Urothelium cell line (cell line): ENCODE measurements at regions not wholly inside any gene's neighbourhood (a gene's known extent, or its start where the extent isn't known, plus 50 kb on each side); places are given as distances from the start of the nearest gene placed in this dataset.
"Not testable (repeated sequence)": the region's sequence is repeated elsewhere in the genome, so short reads cannot be mapped to it uniquely, and the experiment has no call there.

Source experiments
- DNase-seq: peaks from one replicate; pipeline ENCODE4 v3.0.0; 2011; ENCODE audit warnings: low spot score, mixed read lengths
- FAIRE-seq: peaks from 2 replicates; lab custom pipeline; 2011; peaks lifted over from hg19 to GRCh38; lab: Jason Lieb, UNC

GRCh38 chr4:67412153-67412712 is 133.1 kb downstream of the CENPC start:
- DNase-seq, FAIRE-seq: not testable (repeated sequence)

- DNase-seq: no peak
- FAIRE-seq: no peak
These were observed 142.0 kb downstream of the CENPC start for GRCh38 chr4:67403342-67403741.

DNA sequence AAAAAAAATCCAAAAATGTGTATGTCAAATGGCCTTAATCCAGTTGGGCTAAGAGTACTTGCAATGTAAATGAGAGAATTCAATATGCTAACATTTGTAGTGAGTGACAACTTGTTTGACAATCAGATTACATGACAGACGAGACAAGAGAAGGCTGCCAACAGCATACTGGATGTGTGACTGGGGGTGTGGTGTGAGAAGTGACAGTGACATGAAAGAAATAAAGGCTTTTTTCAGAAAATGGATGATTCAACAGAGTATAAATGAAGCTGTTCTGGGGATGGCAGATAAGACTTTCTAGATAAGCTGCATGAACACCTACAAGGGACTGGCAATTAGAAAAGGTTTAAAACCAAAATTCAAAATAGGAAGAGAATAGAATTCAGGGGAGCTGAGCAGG is 143.4 kb downstream of the CENPC start:
- FAIRE-seq (no peak), DNase-seq (no peak)

DNA sequence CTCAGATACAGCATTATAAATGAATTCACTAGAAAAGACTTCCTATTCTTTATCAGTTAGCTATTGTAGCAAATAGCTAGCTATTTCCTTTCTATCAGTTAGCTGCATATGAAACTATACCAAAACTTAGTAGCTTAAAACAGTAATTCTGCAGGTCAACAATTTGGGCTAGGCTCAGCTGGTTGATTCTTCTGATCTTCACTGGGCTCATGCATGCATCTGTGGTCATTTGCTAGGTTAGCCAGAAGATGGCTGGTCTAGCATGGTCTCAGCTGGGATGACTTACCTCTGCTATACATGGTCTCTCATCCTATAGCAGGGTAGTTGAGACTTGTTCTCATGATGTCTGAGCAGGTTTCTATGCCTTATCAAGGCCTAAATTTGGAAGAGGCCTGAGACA is 147.4 kb downstream of the CENPC start:
- FAIRE-seq: no peak

DNA sequence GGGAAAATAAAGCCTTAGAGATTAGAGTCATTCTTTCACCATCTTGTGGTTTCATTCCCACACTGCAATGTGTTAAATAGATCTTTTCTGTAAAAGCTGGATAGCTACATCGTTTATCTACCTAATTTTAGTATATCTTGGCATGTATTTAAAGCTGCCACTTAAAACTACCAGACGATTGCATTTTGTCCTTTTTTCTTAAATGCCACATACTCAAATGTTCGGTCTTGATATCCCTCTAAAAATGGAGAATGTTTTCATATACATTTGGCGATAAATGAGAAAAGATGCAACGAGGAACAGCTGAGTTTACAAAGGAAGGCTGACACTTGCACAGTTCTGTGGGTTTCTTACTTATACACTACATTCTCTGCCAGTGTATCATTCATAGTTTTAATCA is 148.3 kb downstream of the CENPC start:
- no peak for DNase-seq
- no peak for FAIRE-seq

More for the DNA sequence above, 147.4 kb downstream of the CENPC start:
- DNase-seq: no peak

- FAIRE-seq: no peak
- DNase-seq: no peak
These were observed 149.3 kb downstream of the CENPC start for GRCh38 chr4:67396008-67396407.

GRCh38 chr4:67394879-67395278 is 150.4 kb downstream of the CENPC start:
- DNase-seq (no peak), FAIRE-seq (no peak)

DNA sequence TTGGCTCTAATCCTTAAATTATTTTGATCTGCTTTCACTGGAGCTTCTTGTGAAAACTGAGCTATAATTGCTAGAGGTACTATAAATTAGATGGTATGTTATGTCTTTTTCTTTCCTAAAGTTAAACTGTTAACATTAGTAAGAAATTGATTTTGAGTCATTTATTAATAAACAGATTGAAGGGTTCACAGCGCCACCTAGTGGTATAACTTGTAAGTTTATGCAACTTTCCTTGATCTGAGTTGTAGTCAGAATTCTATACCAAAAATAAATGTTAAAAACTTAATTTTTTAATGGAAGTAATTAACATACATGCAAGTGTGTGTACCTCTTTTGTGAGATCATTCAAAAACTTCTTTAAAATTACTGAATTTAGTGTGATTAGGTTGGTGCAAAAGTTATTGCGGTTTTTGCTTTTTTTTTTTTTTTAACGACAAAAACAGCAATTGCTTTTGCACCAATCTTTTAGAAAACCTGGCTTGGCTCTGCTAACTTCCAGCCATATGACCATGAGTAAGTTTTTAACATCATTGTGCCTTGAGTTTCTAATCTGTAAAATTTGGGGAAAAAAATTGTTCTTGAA is 151.5 kb downstream of the CENPC start:
- FAIRE-seq: no peak

DNA sequence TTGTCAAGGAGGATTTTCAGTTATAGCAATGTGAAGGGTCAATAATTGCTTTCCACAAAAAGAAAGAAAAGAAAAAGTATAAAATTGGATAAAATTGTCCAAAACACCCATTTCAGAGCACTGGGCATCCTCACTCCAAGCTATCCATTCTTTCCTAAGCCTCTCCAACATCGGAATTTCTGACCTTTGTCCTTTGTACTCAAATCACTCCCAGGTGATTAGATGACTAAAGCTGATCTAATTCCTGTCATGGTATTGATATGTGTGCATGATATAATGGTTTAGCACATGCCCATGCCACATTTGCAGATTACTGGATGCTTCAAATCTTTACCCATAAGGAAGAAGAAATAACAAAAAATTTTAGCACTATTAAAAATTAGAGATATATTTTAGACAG is 152.3 kb downstream of the CENPC start:
- DNase-seq: no peak
- FAIRE-seq: no peak

More for the DNA sequence above, 151.5 kb downstream of the CENPC start:
- DNase-seq: no peak

DNA sequence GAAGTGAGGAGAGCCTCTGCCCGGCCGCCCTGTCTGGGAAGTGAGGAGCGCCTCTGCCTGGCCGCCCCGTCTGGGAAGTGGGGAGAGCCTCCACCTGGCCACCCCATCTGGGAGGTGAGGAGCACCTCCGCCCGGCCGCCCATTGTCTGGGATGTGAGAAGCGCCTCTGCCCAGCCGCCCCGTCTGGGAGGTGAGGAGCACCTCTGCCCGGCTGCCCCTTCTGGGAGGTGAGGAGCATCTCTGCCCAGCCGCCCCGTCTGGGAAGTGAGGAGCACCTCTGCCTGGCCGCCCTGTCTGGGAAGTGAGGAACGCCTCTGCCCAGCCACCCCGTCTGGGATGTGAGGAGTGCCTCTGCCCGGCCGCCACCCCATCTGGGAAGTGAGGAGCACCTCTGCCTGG is 163.9 kb downstream of the CENPC start:
- FAIRE-seq, DNase-seq: not testable (repeated sequence)

GRCh38 chr4:67380702-67381405 is 164.4 kb downstream of the CENPC start:
- not testable (repeated sequence) for DNase-seq, FAIRE-seq

GRCh38 chr4:67380154-67380553 is 165.1 kb downstream of the CENPC start:
- no peak for DNase-seq
- FAIRE-seq: no peak

- DNase-seq: no peak
- FAIRE-seq: no peak
These were observed 170.0 kb downstream of the CENPC start for GRCh38 chr4:67375291-67375690.

- DNase-seq: no peak
- no peak for FAIRE-seq
These were observed 173.7 kb downstream of the CENPC start for GRCh38 chr4:67371615-67372014.

DNA sequence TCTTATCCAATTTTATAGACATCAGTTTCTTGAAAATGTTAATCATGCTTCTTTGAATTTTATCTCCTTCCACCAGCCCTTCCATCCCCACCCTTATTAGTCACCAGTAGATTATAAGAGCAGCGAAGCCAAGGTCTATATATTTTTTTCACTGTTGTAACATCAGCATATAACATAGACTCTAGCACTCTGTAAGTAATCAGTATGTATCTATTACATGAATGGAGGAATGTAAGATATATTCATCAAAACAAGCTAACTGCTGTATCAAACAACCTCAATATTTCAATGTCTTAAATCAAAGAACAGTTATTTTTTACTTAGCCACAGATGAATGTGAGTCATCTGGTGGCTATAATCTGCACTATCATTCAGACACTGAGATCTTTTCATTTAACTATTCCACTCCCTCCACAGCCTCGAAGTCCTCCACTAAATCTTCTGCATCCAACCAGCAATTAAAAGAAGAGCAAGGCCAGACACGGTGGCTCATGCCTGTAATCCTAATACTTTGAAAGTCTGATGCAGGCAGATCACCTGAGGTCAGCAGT is 178.9 kb downstream of the CENPC start:
- FAIRE-seq (no peak), DNase-seq (peak; percentile 16)

DNA sequence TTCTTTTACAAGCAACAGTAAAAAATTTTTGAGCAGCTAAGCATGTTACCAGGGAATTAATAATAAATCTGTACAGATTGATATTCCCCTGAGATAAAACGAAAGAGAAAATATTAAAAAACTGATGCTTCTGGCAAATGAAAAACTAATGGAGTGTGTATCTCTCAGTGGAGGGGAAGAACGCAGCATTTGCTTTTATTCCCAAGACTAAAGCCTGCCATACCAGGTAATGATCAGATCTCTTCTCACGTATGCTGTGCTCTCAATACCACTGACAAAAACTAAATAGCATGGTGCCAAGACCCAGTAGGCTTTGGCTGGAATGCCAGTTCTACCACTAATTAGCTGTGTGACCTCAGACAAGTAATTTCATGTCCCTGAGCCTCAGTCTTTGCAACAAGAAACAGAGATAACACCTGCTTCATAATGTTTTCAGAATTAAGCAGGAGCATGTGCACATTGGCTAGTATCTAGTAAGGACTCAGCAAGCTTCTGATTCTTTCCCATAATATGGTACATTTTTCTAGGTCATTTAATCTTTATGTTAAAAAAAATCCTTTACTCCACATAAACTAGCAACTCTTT is 179.6 kb downstream of the CENPC start:
- DNase-seq (no peak), FAIRE-seq (no peak)

- DNase-seq (no peak), FAIRE-seq (no peak)
These were observed 189.5 kb downstream of the CENPC start for GRCh38 chr4:67355806-67356205.

DNA sequence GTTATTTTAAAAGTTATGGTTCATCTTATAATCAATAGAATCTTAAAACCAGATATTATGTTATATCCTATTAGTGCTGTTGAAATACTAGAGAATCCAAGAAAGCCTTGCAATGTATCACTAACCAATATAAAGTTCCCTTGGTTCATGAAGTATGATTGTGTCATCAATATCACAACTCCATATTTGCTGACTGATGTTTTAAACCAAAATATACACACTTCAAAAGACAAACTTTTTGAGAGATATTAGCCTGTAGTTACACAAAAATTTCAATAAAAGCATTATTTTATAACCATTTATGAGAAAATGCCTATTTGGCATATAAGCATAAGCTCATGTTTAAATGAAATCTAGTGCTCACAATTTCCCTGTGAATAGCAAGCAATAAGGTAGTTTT is 198.6 kb downstream of the CENPC start:
- DNase-seq (no peak), FAIRE-seq (no peak)

DNA sequence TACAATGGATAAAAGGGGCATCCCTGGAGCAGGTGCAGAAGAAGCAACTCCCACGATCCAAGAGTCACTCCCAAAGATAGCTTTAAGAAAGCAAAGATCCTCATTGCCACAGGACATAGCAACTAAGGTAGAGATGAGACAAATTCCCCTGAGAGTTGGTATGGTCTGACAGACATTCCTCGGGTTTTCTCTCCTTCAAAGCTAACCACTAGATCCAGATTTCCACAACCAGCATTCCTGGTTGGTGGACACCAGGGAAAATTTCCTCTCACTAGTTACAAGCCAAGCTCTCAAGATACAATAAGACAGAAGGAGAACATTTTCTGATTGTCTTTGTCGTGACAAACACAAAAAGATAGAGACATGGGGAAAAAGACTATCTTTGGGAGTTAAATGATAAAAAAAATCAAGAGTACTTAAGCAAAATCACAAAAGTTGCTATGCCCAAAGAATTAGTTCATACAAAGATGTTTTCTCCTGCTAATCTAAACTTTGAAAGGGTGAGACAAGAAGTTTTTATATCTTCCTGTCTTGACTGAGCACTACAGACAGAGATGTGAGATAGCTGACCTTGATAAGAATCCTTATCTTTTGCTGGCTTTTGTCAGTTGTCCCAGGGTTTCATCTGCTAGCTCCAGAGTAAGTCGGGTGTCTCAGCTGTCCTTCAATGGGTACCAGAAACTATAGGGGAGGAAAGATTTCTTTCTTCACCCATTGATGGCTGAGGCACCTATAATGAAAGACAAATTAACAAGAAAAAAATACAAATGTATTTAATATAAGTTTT is 200.5 kb downstream of the CENPC start:
- FAIRE-seq (no peak), DNase-seq (no peak)

- DNase-seq (no peak), FAIRE-seq (no peak)
These were observed 202.1 kb downstream of the CENPC start for GRCh38 chr4:67343199-67343598.

- DNase-seq (no peak), FAIRE-seq (no peak)
These were observed 203.0 kb downstream of the CENPC start for GRCh38 chr4:67342291-67342690.
